HG02642 (cell line): ENCODE measurements at regions not wholly inside any gene's neighbourhood (a gene's known extent, or its start where the extent isn't known, plus 50 kb on each side); places are given as distances from the start of the nearest gene placed in this dataset.
"Not testable (repeated sequence)": the region's sequence is repeated elsewhere in the genome, so short reads cannot be mapped to it uniquely, and the experiment has no call there.

ENCODE experiments used
- ATAC-seq: cut with Tn5 transposase; IDR thresholded peaks from one replicate; pipeline ENCODE4 v1.9.1; 2021; ENCODE audit warnings: mild to moderate bottlenecking; ENCODE audit not compliant: unreplicated experiment, poor library complexity

GRCh38 chrX:76987381-76987780 is 459.8 kb upstream of the FGF16 start:
- ATAC-seq: no peak

GRCh38 chrX:76996641-76997040 is 450.5 kb upstream of the FGF16 start:
- ATAC-seq: no peak

DNA sequence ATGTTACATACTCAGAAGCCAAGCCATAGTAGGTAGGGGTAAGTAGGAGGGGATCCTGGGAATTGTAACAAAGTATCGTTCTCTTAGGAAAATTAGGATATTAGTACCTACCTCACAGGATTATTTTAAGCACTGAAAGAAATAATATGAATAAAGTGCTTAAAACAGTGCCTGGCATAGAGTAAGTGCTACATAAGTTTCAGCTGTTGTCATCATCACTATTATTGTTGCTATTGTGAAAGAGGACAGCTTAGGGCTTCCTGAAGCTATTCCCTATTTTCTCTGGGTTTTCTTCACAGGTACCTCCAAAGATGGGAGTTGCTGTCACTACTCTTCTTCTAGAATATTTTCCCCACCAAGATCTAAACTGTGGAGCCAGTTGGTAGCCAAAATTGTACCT is 443.7 kb upstream of the FGF16 start:
- no peak for ATAC-seq

DNA sequence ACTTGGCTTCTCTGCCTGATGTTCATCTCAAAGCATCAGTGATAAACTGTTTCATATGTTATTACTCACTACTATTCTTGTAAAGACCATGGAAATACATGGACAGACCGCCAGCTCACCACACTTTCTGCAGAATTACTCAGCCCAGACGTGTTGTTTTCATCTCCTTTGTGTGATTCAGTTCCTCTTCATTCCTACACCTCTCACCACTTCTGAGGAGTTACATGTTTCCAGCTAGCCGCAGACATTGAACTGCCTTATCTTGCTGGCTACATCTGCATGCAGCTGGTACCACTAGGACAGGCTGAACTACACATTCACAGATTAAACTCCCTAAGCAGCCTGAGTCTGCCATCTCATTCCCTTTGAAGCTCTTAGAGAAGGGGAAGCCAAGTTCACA is 443.2 kb upstream of the FGF16 start:
- no peak for ATAC-seq

GRCh38 chrX:77009691-77010090 is 437.5 kb upstream of the FGF16 start:
- no peak for ATAC-seq

DNA sequence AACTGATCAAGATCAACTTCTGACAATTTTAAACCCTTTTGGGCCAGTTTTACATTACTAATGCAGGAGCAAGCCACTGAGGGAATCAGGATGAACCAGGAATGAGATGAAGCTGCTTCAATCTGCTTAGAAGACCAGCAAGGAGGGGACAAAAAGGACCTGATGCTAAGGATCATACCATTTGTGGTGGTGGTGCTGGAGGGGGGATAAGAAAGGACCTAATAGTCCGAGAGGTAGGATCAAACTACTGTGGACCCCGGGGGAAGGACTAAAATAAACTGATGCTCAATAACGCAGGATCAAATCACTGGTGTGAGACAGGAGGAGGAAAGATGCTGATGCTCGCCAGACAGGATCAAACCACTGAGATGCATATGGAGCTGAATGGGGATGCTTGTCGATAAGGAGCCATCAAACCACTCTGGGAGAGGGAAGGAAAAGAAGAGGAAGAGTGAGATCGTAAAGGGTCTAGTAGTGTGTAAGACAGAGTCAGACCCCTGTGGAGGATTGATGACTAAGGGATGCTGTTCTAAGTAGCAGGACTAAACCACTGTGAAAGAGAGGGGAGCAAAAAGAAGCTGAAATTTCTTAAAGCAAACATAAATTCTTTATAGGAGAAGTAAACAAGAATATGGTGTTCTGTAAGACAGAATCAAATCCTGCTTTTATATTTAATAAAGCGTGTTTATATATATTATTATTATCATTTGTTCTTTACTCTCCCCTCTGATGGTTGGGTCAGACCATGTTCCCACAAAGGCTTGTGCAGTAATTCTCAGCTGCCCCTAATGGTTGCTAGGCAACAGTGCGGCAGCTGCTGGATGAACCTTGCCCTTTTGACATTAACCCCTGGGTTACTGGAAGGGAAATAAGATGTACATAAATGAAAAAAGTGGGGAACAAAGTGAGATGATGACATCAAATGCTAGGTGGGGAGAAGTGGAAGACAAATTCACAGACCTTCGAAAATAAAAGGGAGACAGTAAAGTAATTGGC is 432.5 kb upstream of the FGF16 start:
- ATAC-seq: no peak

- ATAC-seq: no peak
These were observed 430.1 kb upstream of the FGF16 start for GRCh38 chrX:77017093-77017492.

DNA sequence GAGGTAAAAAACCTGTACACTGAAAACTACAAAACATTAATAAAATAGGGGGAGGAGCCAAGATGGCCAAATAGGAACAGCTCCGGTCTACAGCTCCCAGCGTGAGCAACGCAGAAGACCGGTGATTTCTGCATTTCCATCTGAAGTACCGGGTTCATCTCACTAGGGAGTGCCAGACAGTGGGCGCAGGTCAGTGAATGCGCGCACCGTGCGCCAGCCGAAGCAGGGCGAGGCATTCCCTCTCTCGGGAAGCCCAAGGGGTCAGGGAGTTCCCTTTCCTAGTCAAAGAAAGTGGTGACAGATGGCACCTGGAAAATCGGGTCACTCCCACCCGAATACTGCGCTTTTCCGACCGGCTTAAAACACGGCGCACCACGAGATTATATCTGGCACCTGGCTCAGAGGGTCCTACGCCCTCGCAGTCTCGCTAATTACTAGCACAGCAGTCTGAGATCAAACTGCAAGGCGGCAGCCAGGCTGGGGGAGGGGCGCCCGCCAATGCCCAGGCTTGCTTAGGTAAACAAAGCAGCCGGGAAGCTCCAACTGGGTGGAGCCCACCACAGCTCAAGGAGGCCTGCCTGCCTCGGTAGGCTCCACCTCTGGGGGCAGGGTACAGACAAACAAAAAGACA is 400.9 kb upstream of the FGF16 start:
- ATAC-seq: not testable (repeated sequence)

DNA sequence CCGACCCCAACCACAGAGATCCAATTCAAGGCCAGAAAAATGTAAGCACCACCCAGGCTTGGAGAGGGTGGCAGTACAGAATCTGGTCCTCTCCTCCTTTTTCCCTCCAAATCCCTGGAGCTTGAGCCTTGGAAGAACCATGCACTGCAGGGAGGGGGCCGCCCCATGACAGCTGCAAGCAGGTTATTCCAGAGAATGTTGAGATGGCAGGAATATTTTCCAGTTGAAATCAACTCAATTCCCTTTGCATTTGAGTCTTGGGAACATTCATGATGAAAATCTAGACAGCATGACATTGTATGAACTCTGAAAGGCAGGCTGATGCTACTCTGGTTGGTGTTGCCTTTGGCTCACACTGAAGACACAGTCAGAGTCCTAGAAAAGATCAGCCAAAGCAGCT is 386.6 kb upstream of the FGF16 start:
- ATAC-seq: no peak

GRCh38 chrX:77061022-77061421 is 386.2 kb upstream of the FGF16 start:
- no peak for ATAC-seq

DNA sequence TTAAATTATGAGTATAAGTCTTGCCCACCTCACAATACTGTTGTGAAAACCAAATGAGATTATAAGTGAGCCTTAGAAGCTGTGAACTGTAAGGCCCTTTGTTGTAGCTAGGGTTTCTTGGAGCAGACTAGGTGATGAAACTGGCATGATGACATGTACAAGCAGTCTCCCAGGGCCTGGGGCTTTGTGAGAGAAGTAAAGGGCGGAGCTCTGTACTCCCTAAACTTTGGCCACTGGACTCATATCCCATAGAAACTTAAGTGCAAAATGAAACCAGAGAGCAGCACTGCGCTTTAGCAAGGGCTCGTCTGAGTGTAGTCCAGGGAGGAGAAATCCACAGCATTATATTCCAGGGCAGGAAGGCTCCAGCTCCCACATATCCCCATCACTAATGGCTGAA is 385.6 kb upstream of the FGF16 start:
- ATAC-seq: no peak

GRCh38 chrX:77065896-77066295 is 381.3 kb upstream of the FGF16 start:
- no peak for ATAC-seq

DNA sequence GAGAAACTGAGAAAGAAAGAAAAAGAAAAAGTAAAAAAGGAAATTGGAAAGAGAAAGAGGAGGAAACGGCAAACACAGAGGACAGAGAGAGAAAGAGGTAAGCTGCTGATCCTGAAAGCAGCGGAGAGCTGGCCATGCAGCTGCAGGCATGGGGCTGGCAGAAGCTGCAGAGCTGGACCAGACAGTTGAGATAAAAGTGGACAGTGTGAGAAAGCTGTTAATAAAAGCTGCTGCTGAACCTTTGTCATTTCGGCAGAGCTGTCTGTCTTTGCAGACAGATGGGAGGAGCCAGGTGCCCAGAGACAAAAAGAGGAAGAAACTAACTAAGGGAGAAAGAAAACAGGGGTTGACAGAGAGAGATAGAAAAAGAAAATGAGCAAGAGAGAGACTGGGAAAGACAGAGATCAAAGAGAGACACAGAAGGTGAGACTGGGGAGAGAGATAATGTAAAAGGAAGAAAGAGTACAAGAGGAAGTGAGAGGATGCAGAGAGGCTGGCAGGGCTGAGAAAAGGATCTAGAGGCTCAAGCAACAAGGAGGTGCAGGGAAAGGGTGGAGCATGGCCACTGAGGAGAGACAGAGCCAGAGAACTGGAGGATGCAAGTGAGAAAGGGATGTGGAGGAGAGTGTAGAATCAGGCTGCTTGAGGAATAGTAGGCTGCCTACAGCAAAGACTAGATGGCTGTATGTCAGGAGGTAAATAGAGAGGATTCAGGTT is 376.8 kb upstream of the FGF16 start:
- no peak for ATAC-seq

DNA sequence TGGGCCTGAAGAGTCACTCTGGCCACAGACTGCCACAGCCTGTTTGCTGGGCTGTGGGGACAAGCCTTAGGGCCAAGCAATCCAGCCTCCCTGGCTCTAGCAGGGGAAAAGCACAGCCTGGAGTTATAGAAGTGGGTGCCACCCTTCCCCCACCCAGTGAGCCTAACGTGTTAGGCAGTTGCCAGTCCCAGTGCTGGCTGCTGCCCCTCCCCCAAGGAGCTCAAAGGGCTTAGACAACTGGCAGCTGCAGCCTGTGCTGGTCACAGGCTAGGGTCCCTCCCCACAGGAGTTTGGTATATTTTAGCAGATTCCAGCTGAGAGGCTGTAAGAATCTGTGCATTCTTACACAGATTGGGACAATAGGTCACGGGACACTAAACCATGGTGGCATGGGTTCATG is 370.3 kb upstream of the FGF16 start:
- no peak for ATAC-seq

DNA sequence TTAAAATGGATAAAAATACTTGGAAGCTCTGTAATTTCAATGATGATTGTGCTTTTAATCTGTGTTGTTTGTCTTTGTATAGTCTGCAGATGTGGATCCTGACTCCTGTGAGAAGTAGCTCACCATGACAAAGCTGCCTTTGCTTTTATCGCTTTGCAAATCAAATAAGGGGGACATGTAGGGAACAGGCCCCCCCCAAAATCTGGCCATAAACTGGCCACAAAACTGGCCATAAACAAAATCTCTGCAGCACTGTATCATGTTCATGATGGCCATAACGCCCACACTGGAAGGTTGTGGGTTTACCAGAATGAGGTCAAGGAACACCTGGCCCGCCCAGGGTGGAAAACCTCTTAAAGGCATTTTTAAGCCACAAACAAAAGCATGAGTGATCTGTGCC is 366.0 kb upstream of the FGF16 start:
- not testable (repeated sequence) for ATAC-seq

DNA sequence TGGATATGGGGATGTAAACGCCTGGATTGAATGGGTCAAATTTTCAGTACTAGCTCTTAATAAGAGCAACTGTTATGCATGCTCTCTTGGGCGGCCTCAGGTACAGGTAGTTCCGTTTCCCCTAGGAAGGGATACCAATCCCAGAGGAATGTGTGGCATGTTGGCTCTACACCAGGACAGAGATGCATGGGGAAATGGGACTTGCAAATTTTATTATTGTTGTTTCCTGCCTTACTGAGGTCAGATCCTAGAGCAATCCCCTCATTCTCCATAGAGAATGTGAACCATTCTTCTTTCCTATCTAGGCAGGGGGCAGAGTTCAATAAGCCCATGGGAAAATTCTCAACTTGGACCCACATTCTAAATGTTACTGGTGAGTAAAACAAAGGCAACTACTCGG is 361.8 kb upstream of the FGF16 start:
- no peak for ATAC-seq

DNA sequence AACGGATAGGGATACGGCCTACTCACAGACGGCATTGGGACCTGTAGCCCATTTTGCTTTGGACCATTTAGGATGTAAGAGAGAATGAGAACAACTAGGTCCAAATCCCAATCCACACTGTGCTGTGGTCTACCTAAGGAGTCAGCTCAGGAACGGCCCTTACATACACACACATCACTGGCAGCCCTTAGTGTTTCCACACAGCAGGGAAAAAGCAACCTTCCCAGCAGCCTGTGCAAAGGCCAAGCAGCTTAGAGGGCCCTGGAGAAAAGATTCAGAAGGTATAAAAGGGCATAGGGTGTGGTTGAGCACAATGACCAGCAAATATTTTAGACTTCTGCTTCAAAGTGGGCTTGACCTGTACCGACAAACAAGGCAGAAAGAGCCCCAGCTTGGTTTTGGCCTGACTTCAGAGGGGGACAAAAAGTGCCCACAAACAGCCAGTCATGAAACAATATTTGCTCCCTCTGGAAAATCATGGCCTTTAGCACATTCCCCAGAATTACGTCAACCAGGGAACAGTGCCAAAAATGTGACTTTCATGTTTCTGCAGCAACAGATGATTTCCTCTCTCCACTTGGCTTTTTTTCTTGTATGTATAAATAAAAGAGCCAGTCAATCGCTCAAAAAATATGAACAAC is 359.5 kb upstream of the FGF16 start:
- no peak for ATAC-seq

GRCh38 chrX:77088233-77088632 is 359.0 kb upstream of the FGF16 start:
- ATAC-seq: no peak

DNA sequence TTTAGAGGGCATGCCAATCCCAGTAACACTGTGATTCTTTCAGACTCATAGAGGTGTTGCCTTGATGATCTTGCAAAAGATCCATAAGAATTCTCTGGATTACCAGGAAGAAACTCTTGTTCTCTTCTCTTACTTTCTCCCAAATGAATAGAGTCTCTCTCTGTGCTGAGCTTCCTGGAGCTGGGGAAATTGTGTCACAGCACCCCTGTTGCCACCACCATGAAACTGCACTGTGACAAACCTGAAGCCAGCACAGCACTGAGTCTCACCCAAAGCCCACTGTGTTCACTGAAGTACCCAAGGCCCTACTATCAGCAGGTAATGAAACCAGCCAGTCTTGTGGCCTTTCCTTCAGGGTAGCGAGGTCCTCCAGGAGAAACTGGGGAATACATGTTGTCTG is 332.7 kb upstream of the FGF16 start:
- ATAC-seq: no peak

DNA sequence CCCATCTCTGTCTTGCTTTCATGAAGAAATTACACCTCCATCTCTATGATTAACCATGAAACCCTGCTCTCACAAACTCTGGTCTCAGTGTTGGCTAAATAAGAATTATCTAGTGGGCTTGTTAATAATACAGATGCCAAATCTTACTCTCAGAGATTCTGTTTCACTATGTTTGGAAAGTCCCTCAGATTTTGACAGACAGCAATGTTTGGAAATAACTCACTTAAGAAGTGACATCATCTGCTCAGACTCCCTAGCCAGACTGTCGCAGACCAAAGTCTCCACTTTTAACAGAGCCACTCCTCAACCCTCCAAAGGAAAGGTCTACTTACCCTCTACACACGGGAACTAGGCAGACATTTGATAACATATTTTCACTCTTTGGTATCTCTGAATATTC is 328.5 kb upstream of the FGF16 start:
- no peak for ATAC-seq

DNA sequence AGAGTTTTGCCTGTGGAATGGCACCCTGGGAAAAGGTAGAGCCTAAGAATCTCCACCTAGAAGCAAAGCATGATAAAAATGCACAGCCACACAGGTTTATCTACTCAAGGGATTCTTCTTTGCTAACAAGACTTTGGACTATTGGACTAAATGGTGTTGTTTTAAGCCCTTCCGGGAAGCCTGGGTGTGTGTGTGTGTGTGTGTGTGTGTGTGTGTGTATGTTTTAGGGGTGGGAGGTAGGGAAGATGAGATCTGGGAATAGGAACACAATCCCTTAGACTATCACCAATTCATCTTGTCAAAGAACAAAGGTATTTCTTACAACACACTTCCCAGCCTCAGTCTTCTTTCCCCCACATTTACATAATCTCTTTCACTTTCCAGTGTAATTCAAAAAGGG is 327.5 kb upstream of the FGF16 start:
- no peak for ATAC-seq
